Activated naive CD8-positive, alpha-beta T cell treated with anti-CD3 and anti-CD28 coated beads for 36 hours (primary cell): ENCODE measurements at regions not wholly inside any gene's neighbourhood (a gene's known extent, or its start where the extent isn't known, plus 50 kb on each side); places are given as distances from the start of the nearest gene placed in this dataset.

Source experiments
- DNase-seq: peaks from one replicate; pipeline ENCODE4 v3.0.0; 2021
- H3K27ac Mint-ChIP-seq: one replicate; pipeline ENCODE4 v1.8.0; 2022; ENCODE audit warnings: mild to moderate bottlenecking, moderate library complexity, mixed read lengths
- H3K27me3 Mint-ChIP-seq: one replicate; pipeline ENCODE4 v1.8.0; 2022; ENCODE audit warnings: mild to moderate bottlenecking, mixed read lengths
- H3K36me3 Mint-ChIP-seq: one replicate; pipeline ENCODE4 v1.8.0; 2021; ENCODE audit warnings: mild to moderate bottlenecking, mixed read lengths
- H3K4me1 Mint-ChIP-seq: one replicate; pipeline ENCODE4 v1.8.0; 2021; ENCODE audit warnings: mixed read lengths
- H3K4me3 Mint-ChIP-seq: one replicate; pipeline ENCODE4 v1.8.0; 2022; ENCODE audit warnings: mild to moderate bottlenecking, moderate library complexity, mixed read lengths
- H3K9me3 Mint-ChIP-seq: one replicate; pipeline ENCODE4 v1.8.0; 2022; ENCODE audit warnings: mixed read lengths

GRCh38 chr11:88016392-88017170 lies 158.7 kb downstream of the RAB38 start:
- Mint-ChIP-seq H3K36me3 (no peaks in the 10 kb centered on the region), H3K9me3 (no peaks in the 10 kb centered on the region), H3K27me3 (peaks cover 6% of the 10 kb centered on the region), H3K27ac (no peak overlapping the region), H3K4me1 (no peaks in the 10 kb centered on the region), H3K4me3 (no peak overlapping the region)
- peak; percentile 26 for DNase-seq

GRCh38 chr11:88015170-88015569 lies 160.1 kb downstream of the RAB38 start:
- H3K27ac Mint-ChIP-seq = no peak overlapping the region
- DNase-seq = no peak
- peaks cover 6% of the 10 kb centered on the region for H3K27me3 Mint-ChIP-seq
- no peaks in the 10 kb centered on the region for H3K36me3 Mint-ChIP-seq
- no peaks in the 10 kb centered on the region for H3K4me1 Mint-ChIP-seq
- H3K9me3 Mint-ChIP-seq = no peaks in the 10 kb centered on the region
- H3K4me3 Mint-ChIP-seq = no peak overlapping the region

GRCh38 chr11:88013508-88014065 lies 161.7 kb downstream of the RAB38 start:
- no peaks in the 10 kb centered on the region for H3K9me3 Mint-ChIP-seq
- H3K27ac Mint-ChIP-seq = no peak overlapping the region
- no peak for DNase-seq
- no peaks in the 10 kb centered on the region for H3K4me1 Mint-ChIP-seq
- no peaks in the 10 kb centered on the region for H3K36me3 Mint-ChIP-seq
- H3K4me3 Mint-ChIP-seq = no peak overlapping the region
- H3K27me3 Mint-ChIP-seq = peaks cover 6% of the 10 kb centered on the region

GRCh38 chr11:88012456-88012855 lies 162.8 kb downstream of the RAB38 start:
- no peaks in the 10 kb centered on the region for H3K36me3 Mint-ChIP-seq
- no peak for DNase-seq
- H3K4me1 Mint-ChIP-seq = no peaks in the 10 kb centered on the region
- H3K4me3 Mint-ChIP-seq = no peak overlapping the region
- no peak overlapping the region for H3K27ac Mint-ChIP-seq
- H3K27me3 Mint-ChIP-seq = peaks cover 6% of the 10 kb centered on the region
- H3K9me3 Mint-ChIP-seq = no peaks in the 10 kb centered on the region

- Mint-ChIP-seq H3K4me3 (no peak overlapping the region), H3K27ac (no peak overlapping the region), H3K36me3 (no peaks in the 10 kb centered on the region), H3K9me3 (no peaks in the 10 kb centered on the region), H3K27me3 (no peaks in the 10 kb centered on the region), H3K4me1 (no peaks in the 10 kb centered on the region)
- no peak for DNase-seq
Observed at GRCh38 chr11:87976009-87976408, 199.2 kb downstream of the RAB38 start.

GRCh38 chr11:87974797-87975196 lies 200.4 kb downstream of the RAB38 start:
- no peak overlapping the region for H3K27ac Mint-ChIP-seq
- no peaks in the 10 kb centered on the region for H3K36me3 Mint-ChIP-seq
- peaks cover 1% of the 10 kb centered on the region for H3K27me3 Mint-ChIP-seq
- no peaks in the 10 kb centered on the region for H3K9me3 Mint-ChIP-seq
- DNase-seq = no peak
- H3K4me1 Mint-ChIP-seq = no peaks in the 10 kb centered on the region
- H3K4me3 Mint-ChIP-seq = no peak overlapping the region

GRCh38 chr11:87972133-87972532 lies 203.1 kb downstream of the RAB38 start:
- H3K4me3 Mint-ChIP-seq = no peak overlapping the region
- peaks cover 6% of the 10 kb centered on the region for H3K27me3 Mint-ChIP-seq
- no peaks in the 10 kb centered on the region for H3K36me3 Mint-ChIP-seq
- no peaks in the 10 kb centered on the region for H3K4me1 Mint-ChIP-seq
- H3K27ac Mint-ChIP-seq = no peak overlapping the region
- H3K9me3 Mint-ChIP-seq = no peaks in the 10 kb centered on the region
- no peak for DNase-seq

GRCh38 chr11:87971354-87971753 lies 203.9 kb downstream of the RAB38 start:
- no peaks in the 10 kb centered on the region for H3K36me3 Mint-ChIP-seq
- DNase-seq = no peak
- no peak overlapping the region for H3K27ac Mint-ChIP-seq
- H3K9me3 Mint-ChIP-seq = no peaks in the 10 kb centered on the region
- no peaks in the 10 kb centered on the region for H3K4me1 Mint-ChIP-seq
- peaks cover 10% of the 10 kb centered on the region for H3K27me3 Mint-ChIP-seq
- H3K4me3 Mint-ChIP-seq = no peak overlapping the region

- Mint-ChIP-seq H3K36me3 (no peaks in the 10 kb centered on the region), H3K27ac (no peak overlapping the region), H3K4me3 (no peak overlapping the region), H3K27me3 (peaks cover 10% of the 10 kb centered on the region), H3K4me1 (no peaks in the 10 kb centered on the region), H3K9me3 (no peaks in the 10 kb centered on the region)
- DNase-seq = no peak
Observed at GRCh38 chr11:87970762-87971161, 204.5 kb downstream of the RAB38 start.

GRCh38 chr11:87967459-87967858 lies 207.8 kb downstream of the RAB38 start:
- Mint-ChIP-seq H3K27ac (no peak overlapping the region), H3K27me3 (peaks cover 10% of the 10 kb centered on the region)

GRCh38 chr11:87966694-87967093 lies 208.5 kb downstream of the RAB38 start:
- no peaks in the 10 kb centered on the region for H3K36me3 Mint-ChIP-seq
- DNase-seq = no peak
- H3K27me3 Mint-ChIP-seq = peaks cover 13% of the 10 kb centered on the region
- H3K4me3 Mint-ChIP-seq = no peak overlapping the region
- H3K9me3 Mint-ChIP-seq = no peaks in the 10 kb centered on the region
- H3K27ac Mint-ChIP-seq = no peak overlapping the region
- H3K4me1 Mint-ChIP-seq = no peaks in the 10 kb centered on the region

More at GRCh38 chr11:87967459-87967858, 207.8 kb downstream of the RAB38 start:
- H3K4me1 Mint-ChIP-seq = no peaks in the 10 kb centered on the region
- no peak overlapping the region for H3K4me3 Mint-ChIP-seq
- no peaks in the 10 kb centered on the region for H3K9me3 Mint-ChIP-seq
- no peaks in the 10 kb centered on the region for H3K36me3 Mint-ChIP-seq
- no peak for DNase-seq

GRCh38 chr11:87966216-87966615 lies 209.0 kb downstream of the RAB38 start:
- Mint-ChIP-seq H3K9me3 (no peaks in the 10 kb centered on the region), H3K4me1 (no peaks in the 10 kb centered on the region), H3K27me3 (peaks cover 13% of the 10 kb centered on the region), H3K27ac (no peak overlapping the region), H3K4me3 (no peak overlapping the region), H3K36me3 (no peaks in the 10 kb centered on the region)
- DNase-seq = no peak

GRCh38 chr11:87961606-87962005 lies 213.6 kb downstream of the RAB38 start:
- Mint-ChIP-seq H3K36me3 (no peaks in the 10 kb centered on the region), H3K27me3 (peaks cover 4% of the 10 kb centered on the region), H3K27ac (no peak overlapping the region), H3K9me3 (no peaks in the 10 kb centered on the region), H3K4me3 (no peak overlapping the region), H3K4me1 (no peaks in the 10 kb centered on the region)
- no peak for DNase-seq

- no peak for DNase-seq
- H3K27ac Mint-ChIP-seq = no peak overlapping the region
- H3K9me3 Mint-ChIP-seq = no peaks in the 10 kb centered on the region
- H3K4me1 Mint-ChIP-seq = no peaks in the 10 kb centered on the region
- no peak overlapping the region for H3K4me3 Mint-ChIP-seq
- H3K36me3 Mint-ChIP-seq = no peaks in the 10 kb centered on the region
- H3K27me3 Mint-ChIP-seq = peaks cover 11% of the 10 kb centered on the region
Observed at GRCh38 chr11:87957961-87958360, 217.3 kb downstream of the RAB38 start.

GRCh38 chr11:87954476-87954875 lies 220.8 kb downstream of the RAB38 start:
- H3K36me3 Mint-ChIP-seq = no peaks in the 10 kb centered on the region
- no peaks in the 10 kb centered on the region for H3K4me1 Mint-ChIP-seq
- no peak overlapping the region for H3K4me3 Mint-ChIP-seq
- no peak for DNase-seq
- H3K27ac Mint-ChIP-seq = no peak overlapping the region
- H3K9me3 Mint-ChIP-seq = no peaks in the 10 kb centered on the region
- peaks cover 15% of the 10 kb centered on the region for H3K27me3 Mint-ChIP-seq

GRCh38 chr11:87942786-87943185 lies 232.5 kb downstream of the RAB38 start:
- Mint-ChIP-seq H3K4me1 (no peaks in the 10 kb centered on the region), H3K9me3 (peaks cover 1% of the 10 kb centered on the region)

More at GRCh38 chr11:87942786-87943185, 232.5 kb downstream of the RAB38 start:
- Mint-ChIP-seq H3K27ac (no peak overlapping the region), H3K36me3 (no peaks in the 10 kb centered on the region), H3K27me3 (peaks cover 3% of the 10 kb centered on the region), H3K4me3 (no peak overlapping the region)
- no peak for DNase-seq
